Colonic mucosa (tissue), 4 donors: ENCODE measurements at regions not wholly inside any gene's neighbourhood (a gene's known extent, or its start where the extent isn't known, plus 50 kb on each side); places are given as distances from the start of the nearest gene placed in this dataset.

Experiments used
- DNase-seq: peaks from one replicate; pipeline ENCODE4 v3.0.0-alpha.2; 2020
- H3K27ac ChIP-seq: fragments of 200-600 bp; one replicate; pipeline ENCODE4 v1.8.0; 2021
- H3K27me3 ChIP-seq: fragments of 200-600 bp; one replicate; pipeline ENCODE4 v1.8.0; 2021
- H3K36me3 ChIP-seq: fragments of 200-600 bp; one replicate; pipeline ENCODE4 v1.8.0; 2021
- H3K4me1 ChIP-seq: fragments of 200-600 bp; one replicate; pipeline ENCODE4 v1.8.0; 2021; ENCODE audit warnings: mild to moderate bottlenecking
- H3K4me3 ChIP-seq: fragments of 200-600 bp; one replicate; pipeline ENCODE4 v1.8.0; 2021
- H3K9ac ChIP-seq, 2 donors: one replicate each; pipeline ENCODE4 v1.7.0; 2013; ENCODE audit warnings: control low read depth in 2 of 2, low read depth in 2 of 2, low read length in 2 of 2
- H3K9me3 ChIP-seq: fragments of 200-600 bp; one replicate; pipeline ENCODE4 v1.8.0; 2021
- CTCF ChIP-seq: fragments of 200-600 bp; IDR thresholded peaks from one replicate; pipeline ENCODE4 v1.8.0; 2022; ENCODE audit warnings: antibody characterized with exemption, mild to moderate bottlenecking
- intact Hi-C: fragments of 100-400 bp; cut with DNase I; formaldehyde crosslinking; loops from one replicate; pipeline ENCODE4 v1.14.1; 2022
- donor health status: healthy.
- donor health status: DM: no; HTN: no; CAD: no.
- donor health status: DM: no; HTN: no; CAD: no.

DNA sequence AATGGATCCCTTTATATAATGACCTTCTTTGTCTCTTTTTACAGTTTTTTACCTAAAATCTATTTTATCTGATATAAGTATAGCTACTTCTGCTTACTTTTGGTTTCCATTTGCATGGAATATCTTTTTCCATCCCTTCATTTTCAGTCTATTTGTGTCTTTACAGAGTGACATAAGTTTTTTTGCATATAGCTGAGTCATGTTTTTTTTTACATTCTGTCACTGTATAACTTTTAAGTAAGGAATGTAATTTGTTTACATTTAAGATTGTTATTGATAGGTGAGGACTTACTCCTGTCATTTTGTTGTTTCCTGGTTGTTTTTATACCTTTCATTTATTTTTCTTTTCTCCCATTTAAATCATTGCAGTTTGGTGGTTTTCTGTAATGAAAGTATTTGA, 402.7 kb upstream of the ADGRL2 start:
- no peak for DNase-seq
- intact Hi-C loops = no loop called here
- TF ChIP-seq CTCF = no peak
- Histone ChIP-seq H3K9me3 (no peaks in the 10 kb centered on the region), H3K27ac (no peak overlapping the region), H3K9ac (no peak overlapping the region), H3K4me3 (no peak overlapping the region), H3K36me3 (no peaks in the 10 kb centered on the region), H3K27me3 (no peaks in the 10 kb centered on the region), H3K4me1 (no peaks in the 10 kb centered on the region)

DNA sequence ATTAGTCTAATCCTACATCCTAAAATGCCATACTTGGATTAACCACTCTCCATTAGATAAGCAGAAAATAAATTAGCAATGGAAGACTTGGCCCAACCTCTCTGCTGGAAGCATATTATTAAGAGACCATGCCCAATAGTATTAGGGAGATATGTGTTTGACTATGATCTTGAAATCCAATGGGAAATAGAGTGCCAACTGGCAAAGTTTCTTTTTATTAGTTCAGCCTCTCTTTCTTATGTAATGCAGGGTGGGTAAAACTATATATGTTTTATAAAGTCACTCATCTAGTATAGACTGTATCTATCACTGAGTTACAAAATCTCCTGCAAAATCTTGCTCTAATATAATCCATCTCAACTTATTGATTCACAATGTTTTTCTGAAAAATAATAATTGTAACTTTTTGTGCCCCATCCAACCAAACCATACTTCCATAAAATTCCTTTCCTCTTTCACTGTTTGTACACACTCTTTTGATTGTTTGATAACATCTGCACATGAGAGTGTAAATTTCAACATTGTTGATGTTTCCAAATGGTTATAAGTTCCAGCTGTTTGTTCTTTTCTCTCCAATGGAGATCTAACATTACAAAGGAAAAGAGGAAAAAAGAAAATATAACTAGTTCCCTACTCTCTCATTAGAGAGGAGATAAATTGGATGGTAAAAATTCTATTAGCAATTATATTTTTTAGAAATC, 408.1 kb upstream of the ADGRL2 start:
- H3K9me3 ChIP-seq = peaks cover 7% of the 10 kb centered on the region
- H3K36me3 ChIP-seq = no peaks in the 10 kb centered on the region
- TF ChIP-seq CTCF = no peak
- H3K4me3 ChIP-seq = no peak overlapping the region
- H3K9ac ChIP-seq = no peak overlapping the region
- H3K4me1 ChIP-seq = peaks cover 5% of the 10 kb centered on the region
- H3K27ac ChIP-seq = no peak overlapping the region
- no peaks in the 10 kb centered on the region for H3K27me3 ChIP-seq
- intact Hi-C loops = no loop called here
- no peak for DNase-seq

DNA sequence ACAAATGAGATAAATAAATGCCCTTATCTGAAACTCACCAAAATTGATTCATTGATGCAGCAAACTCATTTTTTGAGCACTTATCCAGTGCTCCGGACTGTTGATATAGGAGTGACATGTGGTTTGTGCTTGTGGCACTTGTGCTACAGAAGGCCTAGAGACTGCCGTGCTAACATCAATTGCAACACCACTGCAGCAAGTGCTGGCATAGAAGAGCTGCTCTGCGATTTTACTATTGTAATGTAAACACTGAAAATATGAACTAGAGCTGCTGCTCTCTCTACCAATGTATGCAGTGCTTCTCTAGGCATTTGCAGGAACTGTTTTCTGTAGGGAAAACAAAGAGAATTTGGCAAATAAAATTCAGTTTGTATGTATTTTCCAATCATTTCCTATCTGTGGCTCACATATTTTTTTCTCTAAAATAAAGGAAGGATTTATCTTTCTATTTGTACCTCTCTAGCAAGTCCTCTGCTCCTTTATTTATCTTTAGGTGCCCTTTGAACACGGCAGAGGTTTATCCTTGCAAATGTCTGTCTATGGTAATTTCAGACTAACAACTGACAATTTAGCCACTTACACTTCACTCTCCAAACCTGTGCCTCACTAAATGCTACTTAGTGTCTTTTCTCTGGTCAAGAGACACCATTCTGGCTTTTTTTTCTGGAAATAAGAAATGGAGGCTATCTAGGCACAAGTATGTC, 409.5 kb upstream of the ADGRL2 start:
- intact Hi-C loops = no loop called here
- H3K9me3 ChIP-seq = peaks cover 7% of the 10 kb centered on the region
- H3K27ac ChIP-seq = no peak overlapping the region
- DNase-seq = peak; percentile 36
- no peaks in the 10 kb centered on the region for H3K27me3 ChIP-seq
- no peaks in the 10 kb centered on the region for H3K36me3 ChIP-seq
- no peak for TF ChIP-seq CTCF
- H3K9ac ChIP-seq = no peak overlapping the region
- peaks cover 5% of the 10 kb centered on the region for H3K4me1 ChIP-seq
- H3K4me3 ChIP-seq = no peak overlapping the region

GRCh38 chr1:81388435-81388834, 412.3 kb upstream of the ADGRL2 start:
- Histone ChIP-seq H3K27me3 (no peaks in the 10 kb centered on the region), H3K4me3 (no peak overlapping the region), H3K9me3 (peaks cover 7% of the 10 kb centered on the region), H3K27ac (no peak overlapping the region), H3K4me1 (peaks cover 5% of the 10 kb centered on the region), H3K9ac (no peak overlapping the region), H3K36me3 (no peaks in the 10 kb centered on the region)
- no peak for TF ChIP-seq CTCF
- no peak for DNase-seq
- intact Hi-C loops = no loop called here

DNA sequence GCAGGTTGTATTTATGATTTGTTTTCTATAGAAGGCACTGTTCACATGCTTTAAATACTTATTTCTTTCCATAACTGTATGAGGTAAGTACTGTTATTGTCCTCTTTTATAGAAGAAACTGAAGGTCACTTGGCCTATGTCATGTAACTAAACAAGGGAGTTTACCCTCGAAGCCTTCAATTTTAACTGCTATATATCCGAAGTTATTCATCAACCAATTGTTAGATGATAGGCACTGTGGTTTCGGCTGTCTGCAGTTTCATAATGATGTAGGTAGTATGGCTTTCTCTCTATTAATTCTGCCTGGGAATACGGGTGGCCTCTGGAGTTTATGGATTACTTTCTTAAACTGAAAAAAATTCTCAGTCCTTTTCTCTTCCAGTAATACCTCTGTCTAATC, 413.3 kb upstream of the ADGRL2 start:
- H3K9me3 ChIP-seq = peaks cover 7% of the 10 kb centered on the region
- H3K27ac ChIP-seq = peak overlapping the region; percentile 46
- peaks cover 5% of the 10 kb centered on the region for H3K4me1 ChIP-seq
- TF ChIP-seq CTCF = no peak
- H3K4me3 ChIP-seq = no peak overlapping the region
- no peaks in the 10 kb centered on the region for H3K27me3 ChIP-seq
- H3K36me3 ChIP-seq = no peaks in the 10 kb centered on the region
- intact Hi-C loops = no loop called here
- DNase-seq = peak; percentile 23
- no peak overlapping the region for H3K9ac ChIP-seq
